ENCODE measurements at regions not wholly inside any gene's neighbourhood (a gene's known extent, or its start where the extent isn't known, plus 50 kb on each side); places are given as distances from the start of the nearest gene placed in this dataset.
"Not testable (repeated sequence)": the region's sequence is repeated elsewhere in the genome, so short reads cannot be mapped to it uniquely, and the experiment has no call there.

DNA sequence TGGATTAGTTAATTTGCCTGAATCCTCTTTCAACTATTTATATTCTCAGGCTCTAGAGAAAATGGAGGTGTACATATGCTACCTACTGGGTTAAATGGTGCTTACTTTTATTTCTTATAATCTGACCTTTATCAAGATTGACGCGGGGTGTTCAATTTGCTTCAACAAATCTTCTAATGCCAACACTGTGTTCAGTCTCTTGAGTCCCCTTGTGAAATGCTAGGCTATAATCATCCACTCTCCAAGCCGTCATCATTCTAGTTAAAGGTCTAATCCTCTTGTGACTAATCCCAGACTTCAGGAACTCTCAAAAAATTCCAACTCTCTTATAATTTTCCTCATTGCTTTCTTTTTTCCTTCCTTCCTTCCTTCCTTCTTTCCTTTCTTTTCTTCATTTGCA lies 1396.2 kb downstream of the CDH8 start:
- Histone ChIP-seq H3K4me3 (ENCODE audit: low read depth, low read length) (no peak overlapping the region), H3K27me3 (replicated peaks) (no peaks in the 10 kb centered on the region), H3K27ac (no peak overlapping the region), H3K36me3 (replicated peaks) (no peaks in the 10 kb centered on the region)
- DNase-seq = no peak
- TF ChIP-seq CTCF (IDR thresholded peaks at IDR 0.05; ENCODE audit: low read depth, low read length, missing control alignments) = no peak
- in situ Hi-C loops (cut with HindIII; ENCODE audit: low pct_ligation_motif_present, low sequenced_read_pairs) = no loop called here

- H3K36me3 ChIP-seq (replicated peaks); DNase-seq; H3K27ac ChIP-seq; in situ Hi-C loops (cut with HindIII; ENCODE audit: low pct_ligation_motif_present, low sequenced_read_pairs); H3K4me3 ChIP-seq (ENCODE audit: low read depth, low read length); H3K27me3 ChIP-seq (replicated peaks): not testable (repeated sequence)
Observed at GRCh38 chr16:60636636-60637035, 1399.6 kb downstream of the CDH8 start.

GRCh38 chr16:60636117-60636516 lies 1400.1 kb downstream of the CDH8 start:
- no peaks in the 10 kb centered on the region for H3K27me3 ChIP-seq (replicated peaks)
- no peak for DNase-seq
- H3K36me3 ChIP-seq (replicated peaks) = no peaks in the 10 kb centered on the region
- TF ChIP-seq CTCF (IDR thresholded peaks at IDR 0.05; ENCODE audit: low read depth, low read length, missing control alignments) = no peak
- H3K4me3 ChIP-seq (ENCODE audit: low read depth, low read length) = no peak overlapping the region
- no peak overlapping the region for H3K27ac ChIP-seq
- in situ Hi-C loops (cut with HindIII; ENCODE audit: low pct_ligation_motif_present, low sequenced_read_pairs) = no loop called here

DNA sequence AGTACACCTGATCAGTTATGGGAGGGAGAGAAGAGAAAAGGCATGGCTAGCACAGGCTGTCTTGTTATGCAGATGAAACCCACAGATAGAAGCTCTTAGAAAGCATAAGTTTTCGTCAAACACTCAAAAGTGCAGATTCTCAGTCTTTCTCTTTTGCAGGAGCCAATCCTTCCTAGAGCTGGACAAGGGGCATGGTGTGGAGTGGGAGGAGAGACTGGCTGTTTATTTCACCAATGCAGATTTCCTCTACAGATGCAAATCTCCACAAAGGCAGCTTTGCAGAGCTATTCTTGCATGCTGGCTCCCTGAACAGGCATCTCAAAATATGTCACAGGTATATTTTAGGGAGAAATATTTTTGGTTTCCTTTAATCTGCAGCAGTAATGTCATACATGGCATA lies 1400.7 kb downstream of the CDH8 start:
- no peak for DNase-seq
- Histone ChIP-seq H3K4me3 (ENCODE audit: low read depth, low read length) (no peak overlapping the region), H3K27me3 (replicated peaks) (no peaks in the 10 kb centered on the region), H3K27ac (no peak overlapping the region), H3K36me3 (replicated peaks) (no peaks in the 10 kb centered on the region)
- no peak for TF ChIP-seq CTCF (IDR thresholded peaks at IDR 0.05; ENCODE audit: low read depth, low read length, missing control alignments)
- in situ Hi-C loops (cut with HindIII; ENCODE audit: low pct_ligation_motif_present, low sequenced_read_pairs) = no loop called here

DNA sequence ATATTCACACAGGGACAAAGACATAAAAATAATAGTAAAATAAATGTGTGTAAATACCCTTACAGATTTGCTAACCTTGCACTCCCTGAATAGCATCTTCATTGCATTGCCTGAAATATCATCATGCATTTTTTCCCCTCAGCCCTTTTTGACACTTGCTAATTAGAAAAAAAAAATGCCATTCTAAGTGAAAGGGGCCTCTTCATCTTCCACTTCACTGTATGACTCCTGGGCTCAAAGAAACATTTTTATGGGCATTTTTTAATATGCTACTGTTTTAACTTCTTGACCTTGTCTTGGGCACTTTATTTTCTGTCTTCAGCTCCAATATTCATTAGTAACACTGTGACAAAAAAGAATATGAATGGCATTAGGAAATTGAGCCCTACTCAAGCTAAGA lies 1424.4 kb downstream of the CDH8 start:
- DNase-seq = no peak
- TF ChIP-seq CTCF (IDR thresholded peaks at IDR 0.05; ENCODE audit: low read depth, low read length, missing control alignments) = no peak
- Histone ChIP-seq H3K27me3 (replicated peaks) (no peaks in the 10 kb centered on the region), H3K4me3 (ENCODE audit: low read depth, low read length) (no peak overlapping the region), H3K27ac (no peak overlapping the region), H3K36me3 (replicated peaks) (no peaks in the 10 kb centered on the region)
- in situ Hi-C loops (cut with HindIII; ENCODE audit: low pct_ligation_motif_present, low sequenced_read_pairs) = no loop called here

- TF ChIP-seq CTCF (IDR thresholded peaks at IDR 0.05; ENCODE audit: low read depth, low read length, missing control alignments) = no peak
- Histone ChIP-seq H3K27ac (no peak overlapping the region), H3K36me3 (replicated peaks) (no peaks in the 10 kb centered on the region), H3K4me3 (ENCODE audit: low read depth, low read length) (no peak overlapping the region), H3K27me3 (replicated peaks) (no peaks in the 10 kb centered on the region)
- no peak for DNase-seq
- in situ Hi-C loops (cut with HindIII; ENCODE audit: low pct_ligation_motif_present, low sequenced_read_pairs) = no loop called here
Observed at GRCh38 chr16:60608971-60609370, 1427.3 kb downstream of the CDH8 start.

- in situ Hi-C loops (cut with HindIII; ENCODE audit: low pct_ligation_motif_present, low sequenced_read_pairs); DNase-seq; H3K36me3 ChIP-seq (replicated peaks); H3K27me3 ChIP-seq (replicated peaks); H3K4me3 ChIP-seq (ENCODE audit: low read depth, low read length); H3K27ac ChIP-seq: not testable (repeated sequence)
Observed at GRCh38 chr16:60605652-60606051, 1430.6 kb downstream of the CDH8 start.
